ENCODE measurements at regions not wholly inside any gene's neighbourhood (a gene's known extent, or its start where the extent isn't known, plus 50 kb on each side); places are given as distances from the start of the nearest gene placed in this dataset.

- ATAC-seq (no peak), DNase-seq (no peak)
- no peak for TF ChIP-seq CTCF (IDR thresholded peaks at IDR 0.05)
- TF ChIP-seq POLR2A (IDR thresholded peaks at IDR 0.05): no peak
- WGBS (ENCODE audit: insufficient coverage, low coverage, low lambda C conversion rate, missing lambda C conversion rate): 38% methylated on average over 15 of the region's 15 CpGs
- Histone ChIP-seq H3K27me3 (peaks cover 0 to 42% of the 10 kb centered on the region in 2 donors), H3K9me3 (no peaks in the 10 kb centered on the region), H3K4me3 (no peak overlapping the region), H3K36me3 (no peaks in the 10 kb centered on the region), H3K27ac (no peak overlapping the region), H3K4me1 (no peaks in the 10 kb centered on the region)
- intact Hi-C loops (cut with DNase I): no loop called here
These were observed 189.3 kb downstream of the TRIM27 start for GRCh38 chr6:28734443-28734959.

- TF ChIP-seq CTCF (IDR thresholded peaks at IDR 0.05): no peak
- TF ChIP-seq POLR2A (IDR thresholded peaks at IDR 0.05): no peak
- H3K9me3 ChIP-seq: no peaks in the 10 kb centered on the region
- peaks cover 0 to 42% of the 10 kb centered on the region in 2 donors for H3K27me3 ChIP-seq
- no peak for DNase-seq
- H3K4me1 ChIP-seq: no peaks in the 10 kb centered on the region
- no peak overlapping the region for H3K27ac ChIP-seq
- intact Hi-C loops (cut with DNase I): no loop called here
- ATAC-seq: no peak
- H3K4me3 ChIP-seq: no peak overlapping the region
- H3K36me3 ChIP-seq: no peaks in the 10 kb centered on the region
- 13% methylated on average over 2 of the region's 2 CpGs for WGBS (ENCODE audit: insufficient coverage, low coverage, low lambda C conversion rate, missing lambda C conversion rate)
These were observed 187.7 kb downstream of the TRIM27 start for GRCh38 chr6:28736121-28736520.

- H3K4me1 ChIP-seq: no peaks in the 10 kb centered on the region
- H3K4me3 ChIP-seq: no peak overlapping the region
- no peaks in the 10 kb centered on the region for H3K36me3 ChIP-seq
- no peak overlapping the region for H3K27ac ChIP-seq
- H3K27me3 ChIP-seq: peaks cover 0 to 57% of the 10 kb centered on the region in 2 donors
- DNase-seq: no peak
- ATAC-seq: no peak
- 6% methylated on average over 17 of the region's 17 CpGs for WGBS (ENCODE audit: insufficient coverage, low coverage, low lambda C conversion rate, missing lambda C conversion rate)
- intact Hi-C loops (cut with DNase I): no loop called here
- no peaks in the 10 kb centered on the region for H3K9me3 ChIP-seq
- TF ChIP-seq CTCF (IDR thresholded peaks at IDR 0.05) (no peak), POLR2A (IDR thresholded peaks at IDR 0.05) (no peak)
These were observed 185.9 kb downstream of the TRIM27 start for GRCh38 chr6:28737750-28738395.

GRCh38 chr6:28738396-28738765 is 185.4 kb downstream of the TRIM27 start:
- peaks cover 0 to 57% of the 10 kb centered on the region in 2 donors for H3K27me3 ChIP-seq
- H3K4me1 ChIP-seq: no peaks in the 10 kb centered on the region
- no peak overlapping the region for H3K4me3 ChIP-seq
- DNase-seq: no peak
- H3K9me3 ChIP-seq: no peaks in the 10 kb centered on the region
- no peak overlapping the region for H3K27ac ChIP-seq
- intact Hi-C loops (cut with DNase I): no loop called here
- WGBS (ENCODE audit: insufficient coverage, low coverage, low lambda C conversion rate, missing lambda C conversion rate): 6% methylated on average over 8 of the region's 16 CpGs
- no peaks in the 10 kb centered on the region for H3K36me3 ChIP-seq
- no peak for ATAC-seq
- TF ChIP-seq CTCF (IDR thresholded peaks at IDR 0.05) (no peak), POLR2A (IDR thresholded peaks at IDR 0.05) (no peak)

Measured in right lobe of liver (tissue), 6 donors.